ENCODE measurements at regions not wholly inside any gene's neighbourhood (a gene's known extent, or its start where the extent isn't known, plus 50 kb on each side); places are given as distances from the start of the nearest gene placed in this dataset.

DNA sequence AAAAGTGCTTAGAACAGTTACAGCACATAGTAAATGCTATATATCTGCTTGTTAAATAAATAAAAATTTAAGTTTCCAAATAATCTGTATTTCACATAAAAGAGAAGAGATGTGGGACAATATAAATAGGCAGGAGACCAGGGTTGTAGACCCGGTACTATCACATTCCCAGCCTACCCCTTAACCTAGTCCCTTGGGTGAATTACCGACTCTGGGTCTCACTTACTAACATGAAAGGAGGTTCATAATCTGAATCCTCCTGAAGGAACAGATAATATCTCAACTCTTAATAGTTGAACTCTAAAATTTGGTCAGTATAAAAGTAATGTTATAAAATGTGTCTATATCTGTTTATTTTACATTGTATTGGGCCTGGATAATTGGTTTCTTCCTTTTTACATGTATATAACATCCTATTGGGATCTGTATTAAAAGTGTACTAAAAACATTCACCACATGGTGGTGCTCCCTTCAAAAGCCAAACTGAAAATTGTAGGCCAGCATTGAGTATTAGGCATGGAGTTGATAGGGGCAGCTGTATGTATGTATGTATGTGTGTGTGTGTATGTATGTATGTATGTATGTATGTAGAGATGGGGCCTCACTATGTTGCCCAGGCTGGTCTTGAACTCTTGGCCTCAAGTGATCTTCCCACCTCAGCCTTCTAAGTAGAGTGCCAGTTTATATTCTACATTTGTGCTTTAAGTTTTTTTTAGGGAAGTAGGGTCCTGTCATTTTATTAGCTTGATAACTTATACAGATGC, 64.2 kb upstream of the ABL1 start:
- peaks cover 0 to 5% (median 0%) of the 10 kb centered on the region in 9 donors for H3K9me3 Mint-ChIP-seq
- peaks cover 0 to 3% (median 0%) of the 10 kb centered on the region in 3 donors for H3K36me3 Mint-ChIP-seq
- no peaks in the 10 kb centered on the region for H3K27me3 Mint-ChIP-seq
- no peak overlapping the region for H3K4me3 Mint-ChIP-seq
- H3K27ac Mint-ChIP-seq, result peak overlapping the region in 2 of 10 donors; percentile 23 to 55
- H3K4me1 Mint-ChIP-seq, result peaks cover 32 to 53% (median 43%) of the 10 kb centered on the region in 4 donors
- ATAC-seq (peak; percentile 58 to 75), DNase-seq (peak in 3 of 10 donors; percentile 22 to 32 (median 32))
- POLR2A ChIA-PET, result no interaction called here

- ATAC-seq (no peak), DNase-seq (no peak)
- peaks cover 0 to 3% (median 0%) of the 10 kb centered on the region in 3 donors for H3K36me3 Mint-ChIP-seq
- no peak overlapping the region for H3K27ac Mint-ChIP-seq
- no peaks in the 10 kb centered on the region for H3K27me3 Mint-ChIP-seq
- no peak overlapping the region for H3K4me3 Mint-ChIP-seq
- peaks cover 26 to 47% (median 35%) of the 10 kb centered on the region in 4 donors for H3K4me1 Mint-ChIP-seq
- POLR2A ChIA-PET, result interaction anchor here (0.7 kb wide), 1 partner anchor 57 kb away, joined by 5 read pairs; no protein-coding TSS in a partner anchor
- peaks cover 0 to 5% (median 0%) of the 10 kb centered on the region in 9 donors for H3K9me3 Mint-ChIP-seq
Observed at GRCh38 chr9:130772185-130772584, 62.9 kb upstream of the ABL1 start.

GRCh38 chr9:130774183-130774582, 60.9 kb upstream of the ABL1 start:
- no peaks in the 10 kb centered on the region for H3K27me3 Mint-ChIP-seq
- peaks cover 0 to 5% (median 0%) of the 10 kb centered on the region in 9 donors for H3K9me3 Mint-ChIP-seq
- no peak for ATAC-seq
- H3K27ac Mint-ChIP-seq, result peak overlapping the region in 4 of 10 donors; percentile 47 to 86 (median 74)
- H3K4me1 Mint-ChIP-seq, result peaks cover 17 to 41% (median 24%) of the 10 kb centered on the region in 4 donors
- POLR2A ChIA-PET, result no interaction called here
- peak overlapping the region in 3 of 10 donors; percentile 25 to 53 (median 51) for H3K4me3 Mint-ChIP-seq
- H3K36me3 Mint-ChIP-seq, result peaks cover 0 to 3% (median 0%) of the 10 kb centered on the region in 3 donors
- DNase-seq, result no peak

GRCh38 chr9:130775336-130775991, 59.6 kb upstream of the ABL1 start:
- ATAC-seq, result no peak
- Mint-ChIP-seq H3K27me3 (no peaks in the 10 kb centered on the region), H3K27ac (no peak overlapping the region), H3K36me3 (peaks cover 0 to 3% (median 0%) of the 10 kb centered on the region in 3 donors), H3K9me3 (peaks cover 0 to 5% (median 0%) of the 10 kb centered on the region in 9 donors), H3K4me1 (peaks cover 17 to 41% (median 22%) of the 10 kb centered on the region in 4 donors), H3K4me3 (no peak overlapping the region)
- POLR2A ChIA-PET, result no interaction called here
- no peak for DNase-seq

- H3K4me1 Mint-ChIP-seq, result peaks cover 15 to 36% (median 20%) of the 10 kb centered on the region in 4 donors
- no peaks in the 10 kb centered on the region for H3K27me3 Mint-ChIP-seq
- H3K27ac Mint-ChIP-seq, result no peak overlapping the region
- H3K36me3 Mint-ChIP-seq, result peaks cover 0 to 4% (median 3%) of the 10 kb centered on the region in 3 donors
- POLR2A ChIA-PET, result no interaction called here
- no peak for DNase-seq
- H3K4me3 Mint-ChIP-seq, result no peak overlapping the region
- no peak for ATAC-seq
- H3K9me3 Mint-ChIP-seq, result peaks cover 0 to 5% (median 0%) of the 10 kb centered on the region in 9 donors
Observed at GRCh38 chr9:130779153-130779855, 55.8 kb upstream of the ABL1 start.

- H3K9me3 Mint-ChIP-seq, result peaks cover 0 to 3% (median 0%) of the 10 kb centered on the region in 9 donors
- H3K27ac Mint-ChIP-seq, result no peak overlapping the region
- no peak overlapping the region for H3K4me3 Mint-ChIP-seq
- peaks cover 0 to 7% (median 3%) of the 10 kb centered on the region in 3 donors for H3K36me3 Mint-ChIP-seq
- peaks cover 6 to 31% (median 13%) of the 10 kb centered on the region in 4 donors for H3K4me1 Mint-ChIP-seq
- H3K27me3 Mint-ChIP-seq, result no peaks in the 10 kb centered on the region
- no peak for DNase-seq
- POLR2A ChIA-PET, result no interaction called here
- ATAC-seq, result no peak
Observed at GRCh38 chr9:130780415-130780814, 54.6 kb upstream of the ABL1 start.

- Mint-ChIP-seq H3K9me3 (no peaks in the 10 kb centered on the region), H3K36me3 (peaks cover 0 to 7% (median 0%) of the 10 kb centered on the region in 3 donors), H3K4me1 (peaks cover 3 to 26% (median 13%) of the 10 kb centered on the region in 4 donors), H3K27me3 (no peaks in the 10 kb centered on the region), H3K27ac (no peak overlapping the region), H3K4me3 (no peak overlapping the region)
- POLR2A ChIA-PET, result interaction anchor here (0.5 kb wide), 1 partner anchor 27 kb away, joined by 3 read pairs; no protein-coding TSS in a partner anchor
- no peak for DNase-seq
- no peak for ATAC-seq
Observed at GRCh38 chr9:130780865-130781504, 54.1 kb upstream of the ABL1 start.

DNA sequence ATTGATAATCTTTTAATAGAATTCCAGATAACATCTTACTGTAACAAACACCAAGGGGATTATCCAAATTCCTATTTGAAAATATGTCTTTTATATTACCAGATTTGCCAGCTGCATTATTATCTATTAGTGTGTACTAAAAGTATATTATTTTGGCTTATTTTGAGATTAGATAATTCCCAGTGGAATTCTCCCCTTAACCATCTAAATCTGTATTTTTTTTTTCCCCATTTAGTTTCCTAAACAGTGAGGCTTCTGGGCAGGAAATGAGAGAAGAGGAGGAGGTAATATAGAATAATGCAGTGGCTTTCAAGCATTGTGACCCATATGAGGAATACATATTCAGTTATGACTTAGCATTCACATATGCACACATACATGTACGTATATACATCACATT, 53.5 kb upstream of the ABL1 start:
- H3K36me3 Mint-ChIP-seq, result peaks cover 0 to 7% (median 2%) of the 10 kb centered on the region in 3 donors
- DNase-seq (no peak), ATAC-seq (no peak)
- no peak overlapping the region for H3K27ac Mint-ChIP-seq
- no peaks in the 10 kb centered on the region for H3K27me3 Mint-ChIP-seq
- POLR2A ChIA-PET, result interaction anchor here (0.5 kb wide), 1 partner anchor 28 kb away, joined by 3 read pairs; no protein-coding TSS in a partner anchor
- H3K4me1 Mint-ChIP-seq, result peaks cover 5 to 26% (median 15%) of the 10 kb centered on the region in 4 donors
- no peaks in the 10 kb centered on the region for H3K9me3 Mint-ChIP-seq
- no peak overlapping the region for H3K4me3 Mint-ChIP-seq

- peaks cover 3 to 19% (median 12%) of the 10 kb centered on the region in 4 donors for H3K4me1 Mint-ChIP-seq
- no peaks in the 10 kb centered on the region for H3K27me3 Mint-ChIP-seq
- H3K4me3 Mint-ChIP-seq, result no peak overlapping the region
- DNase-seq (no peak), ATAC-seq (no peak)
- POLR2A ChIA-PET, result no interaction called here
- peaks cover 0 to 4% (median 0%) of the 10 kb centered on the region in 9 donors for H3K9me3 Mint-ChIP-seq
- H3K36me3 Mint-ChIP-seq, result peaks cover 5 to 11% (median 7%) of the 10 kb centered on the region in 3 donors
- H3K27ac Mint-ChIP-seq, result no peak overlapping the region
Observed at GRCh38 chr9:130782886-130783530, 52.0 kb upstream of the ABL1 start.

- POLR2A ChIA-PET, result no interaction called here
- no peak for DNase-seq
- Mint-ChIP-seq H3K27ac (no peak overlapping the region), H3K4me1 (peaks cover 3 to 12% (median 9%) of the 10 kb centered on the region in 4 donors), H3K36me3 (peaks cover 12 to 29% (median 23%) of the 10 kb centered on the region in 3 donors), H3K4me3 (no peak overlapping the region), H3K9me3 (peaks cover 0 to 23% (median 8%) of the 10 kb centered on the region in 9 donors), H3K27me3 (no peaks in the 10 kb centered on the region)
- no peak for ATAC-seq
Observed at GRCh38 chr9:130785053-130785452, 50.0 kb upstream of the ABL1 start.
